ENCODE measurements at regions not wholly inside any gene's neighbourhood (a gene's known extent, or its start where the extent isn't known, plus 50 kb on each side); places are given as distances from the start of the nearest gene placed in this dataset.

DNA sequence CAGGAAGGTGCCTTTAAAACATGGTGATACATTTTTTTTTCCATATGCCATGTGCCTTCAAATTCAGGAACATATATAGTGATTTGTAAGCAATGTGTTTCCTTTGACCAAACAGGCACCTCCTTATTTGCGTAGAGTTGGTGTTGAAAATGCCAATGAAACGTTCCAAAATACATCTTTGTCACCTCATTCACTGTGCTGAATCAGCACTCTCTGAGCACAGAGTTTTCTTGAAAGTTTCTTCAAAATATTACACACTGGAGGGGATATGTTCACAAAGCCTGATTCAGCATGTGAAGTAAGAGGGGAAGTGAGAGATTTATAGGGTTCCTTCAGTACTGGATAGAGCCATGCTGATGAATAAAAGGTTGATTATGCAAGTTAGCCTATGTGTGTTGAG is 85.7 kb upstream of the PRR32 start:
- no peak overlapping the region for H3K4ac ChIP-seq (ENCODE audit: low read depth, low read length)
- DNase-seq, result no peak
- no peaks in the 10 kb centered on the region for H3K4me1 ChIP-seq (ENCODE audit: control insufficient read depth in 1 of 2, insufficient read depth in 2 of 2, low read length in 2 of 2)
- no peak overlapping the region for H2AK5ac ChIP-seq (ENCODE audit: low read length)
- no peak overlapping the region for H4K91ac ChIP-seq (ENCODE audit: low read depth, low read length)
- no peaks in the 10 kb centered on the region for H3K9me3 ChIP-seq (ENCODE audit: insufficient read depth, low read depth, low read length)
- no peak overlapping the region for H3K18ac ChIP-seq (ENCODE audit: low read length)
- H3K23ac ChIP-seq (ENCODE audit: low read length), result no peak overlapping the region
- H3K14ac ChIP-seq (ENCODE audit: low read length), result no peak overlapping the region
- H3K4me3 ChIP-seq (ENCODE audit: low read depth, low read length), result no peak overlapping the region
- no peak overlapping the region for H2BK5ac ChIP-seq (ENCODE audit: low read depth, low read length, poor library complexity)
- no peak overlapping the region for H3K4me2 ChIP-seq (ENCODE audit: low read length)
- no peaks in the 10 kb centered on the region for H3K79me1 ChIP-seq (ENCODE audit: low read length)
- no peak overlapping the region for H4K12ac ChIP-seq (ENCODE audit: low read depth, low read length)
- no peaks in the 10 kb centered on the region for H3K27me3 ChIP-seq (ENCODE audit: insufficient read depth, low read length)
- no peak overlapping the region for H2BK12ac ChIP-seq (ENCODE audit: low read length)
- H2AFZ ChIP-seq (ENCODE audit: insufficient read depth, low read length, poor library complexity), result no peak overlapping the region
- no peak overlapping the region for H4K8ac ChIP-seq (ENCODE audit: low read depth, low read length)
- H3K9ac ChIP-seq (ENCODE audit: low read length), result no peak overlapping the region
- no CpG with 5 or more reads among the region's 2 CpGs for WGBS (ENCODE audit: extremely low coverage, insufficient coverage, insufficient read length)
- H3K36me3 ChIP-seq (ENCODE audit: control insufficient read depth in 1 of 2, insufficient read depth in 2 of 2, low read length in 2 of 2), result no peaks in the 10 kb centered on the region
- no peaks in the 10 kb centered on the region for H3K79me2 ChIP-seq (ENCODE audit: control insufficient read depth, insufficient read depth, low read length, poor library complexity)
- no peak overlapping the region for H2BK120ac ChIP-seq (ENCODE audit: insufficient read depth, low read length, poor library complexity)
- H3K27ac ChIP-seq (ENCODE audit: low read depth, low read length), result no peak overlapping the region
